GM13977 (cell line): ENCODE measurements at regions not wholly inside any gene's neighbourhood (a gene's known extent, or its start where the extent isn't known, plus 50 kb on each side); places are given as distances from the start of the nearest gene placed in this dataset.

ENCODE experiments used
- DNase-seq: peaks from one replicate; pipeline ENCODE4 v3.0.0; 2012; ENCODE audit warnings: low spot score
- CTCF ChIP-seq: IDR thresholded peaks from 2 replicates; pipeline ENCODE4 v1.5.1; 2012; ENCODE audit warnings: mild to moderate bottlenecking, control low read depth; ENCODE audit not compliant: insufficient read depth; ENCODE audit errors: extremely low read depth, missing control alignments
- in situ Hi-C: fragments of 300-500 bp; cut with MboI; formaldehyde crosslinking; loops from one replicate; pipeline ENCODE4 v1.12.0; 2022; ENCODE audit warnings: low sequenced_read_pairs, low pct_unique_long_range_greater_than_20kb, mixed read lengths, inconsistent platforms; ENCODE audit not compliant: unreplicated experiment

- TF ChIP-seq CTCF, result no peak
These were observed 203.9 kb downstream of the C9orf50 start for GRCh38 chr9:129416821-129417539.

GRCh38 chr9:129415942-129416651 lies 204.8 kb downstream of the C9orf50 start:
- no peak for DNase-seq
- in situ Hi-C loops, result no loop called here
- no peak for TF ChIP-seq CTCF

More at GRCh38 chr9:129416821-129417539, 203.9 kb downstream of the C9orf50 start:
- in situ Hi-C loops, result no loop called here
- no peak for DNase-seq

- in situ Hi-C loops, result no loop called here
- no peak for DNase-seq
- no peak for TF ChIP-seq CTCF
These were observed 205.6 kb downstream of the C9orf50 start for GRCh38 chr9:129414993-129415941.

- in situ Hi-C loops, result no loop called here
- DNase-seq, result no peak
- no peak for TF ChIP-seq CTCF
These were observed 206.4 kb downstream of the C9orf50 start for GRCh38 chr9:129414377-129414992.

- TF ChIP-seq CTCF, result no peak
- DNase-seq, result peak; percentile 99
- in situ Hi-C loops, result no loop called here
These were observed 207.1 kb downstream of the C9orf50 start for GRCh38 chr9:129413537-129414376.
